ENCODE measurements at regions not wholly inside any gene's neighbourhood (a gene's known extent, or its start where the extent isn't known, plus 50 kb on each side); places are given as distances from the start of the nearest gene placed in this dataset.
A peak's percentile ranks its signal among the peaks of the same experiment; 100 is the strongest.

DNA sequence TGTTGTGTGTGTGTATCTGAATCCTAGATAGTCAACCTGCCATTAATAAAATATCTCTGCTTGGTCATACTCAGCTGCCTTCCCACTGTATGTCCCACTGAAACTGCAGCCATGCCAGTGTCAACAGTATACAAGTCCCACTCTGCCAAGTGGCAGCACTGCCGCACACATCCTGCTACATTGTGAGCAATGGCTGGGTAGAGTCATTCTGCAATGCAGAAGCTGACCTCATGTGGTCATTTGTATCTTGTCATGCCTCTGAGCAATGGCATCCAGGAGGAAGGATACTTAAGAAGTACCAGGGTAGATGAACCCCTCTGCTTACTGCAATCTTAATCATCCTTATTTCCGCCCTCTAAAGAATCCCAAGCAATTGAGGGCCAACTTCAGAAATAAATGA lies 302.2 kb upstream of the DDX18 start:
- Histone ChIP-seq H3K9me3 (ENCODE audit: low read depth, low read length) (no peaks in the 10 kb centered on the region), H4K20me1 (ENCODE audit: insufficient read depth, low read length) (no peaks in the 10 kb centered on the region), H3K4me1 (ENCODE audit: insufficient read depth, low read length) (no peaks in the 10 kb centered on the region), H2AFZ (ENCODE audit: low read length) (no peak overlapping the region), H3K36me3 (ENCODE audit: insufficient read depth, low read length) (no peaks in the 10 kb centered on the region), H3K4me2 (ENCODE audit: insufficient read depth, low read length) (no peak overlapping the region), H3K27me3 (ENCODE audit: insufficient read depth, low read length) (no peaks in the 10 kb centered on the region), H3K79me2 (ENCODE audit: insufficient read depth, low read length) (no peaks in the 10 kb centered on the region), H3K27ac (ENCODE audit: low read depth, low read length) (no peak overlapping the region), H3K4me3 (ENCODE audit: insufficient read depth, low read length) (no peak overlapping the region)
- DNase-seq (ENCODE audit: insufficient read length, low spot score, missing footprints) = no peak
- TF ChIP-seq, protein P1, sequence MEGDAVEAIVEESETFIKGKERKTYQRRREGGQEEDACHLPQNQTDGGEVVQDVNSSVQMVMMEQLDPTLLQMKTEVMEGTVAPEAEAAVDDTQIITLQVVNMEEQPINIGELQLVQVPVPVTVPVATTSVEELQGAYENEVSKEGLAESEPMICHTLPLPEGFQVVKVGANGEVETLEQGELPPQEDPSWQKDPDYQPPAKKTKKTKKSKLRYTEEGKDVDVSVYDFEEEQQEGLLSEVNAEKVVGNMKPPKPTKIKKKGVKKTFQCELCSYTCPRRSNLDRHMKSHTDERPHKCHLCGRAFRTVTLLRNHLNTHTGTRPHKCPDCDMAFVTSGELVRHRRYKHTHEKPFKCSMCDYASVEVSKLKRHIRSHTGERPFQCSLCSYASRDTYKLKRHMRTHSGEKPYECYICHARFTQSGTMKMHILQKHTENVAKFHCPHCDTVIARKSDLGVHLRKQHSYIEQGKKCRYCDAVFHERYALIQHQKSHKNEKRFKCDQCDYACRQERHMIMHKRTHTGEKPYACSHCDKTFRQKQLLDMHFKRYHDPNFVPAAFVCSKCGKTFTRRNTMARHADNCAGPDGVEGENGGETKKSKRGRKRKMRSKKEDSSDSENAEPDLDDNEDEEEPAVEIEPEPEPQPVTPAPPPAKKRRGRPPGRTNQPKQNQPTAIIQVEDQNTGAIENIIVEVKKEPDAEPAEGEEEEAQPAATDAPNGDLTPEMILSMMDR (IDR thresholded peaks at IDR 0.05; ENCODE audit: extremely low read depth, low read depth, low read length) = no peak

DNA sequence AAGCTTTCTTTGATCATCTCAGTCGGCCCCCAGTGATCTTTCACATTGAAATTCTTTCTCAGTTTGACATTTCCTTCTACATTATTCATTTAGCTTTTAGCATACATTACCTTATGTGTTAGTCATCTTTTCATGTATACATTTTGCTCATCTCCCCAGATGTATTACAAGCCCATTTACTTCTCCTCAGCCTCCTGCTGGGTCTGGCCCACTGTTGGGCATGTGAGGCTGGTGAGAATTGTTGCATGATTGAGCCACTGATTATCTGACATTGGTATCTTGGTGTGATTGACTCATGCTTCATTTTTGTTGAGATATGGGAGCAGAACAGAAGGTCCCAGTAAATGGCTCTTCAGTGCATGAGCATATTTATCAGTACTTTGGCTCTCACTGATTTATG lies 300.1 kb upstream of the DDX18 start:
- TF ChIP-seq, protein P1 (IDR thresholded peaks at IDR 0.05; ENCODE audit: extremely low read depth, low read depth, low read length) = no peak
- DNase-seq (ENCODE audit: insufficient read length, low spot score, missing footprints) = peak; percentile 19
- no peaks in the 10 kb centered on the region for H3K79me2 ChIP-seq (ENCODE audit: insufficient read depth, low read length)

DNA sequence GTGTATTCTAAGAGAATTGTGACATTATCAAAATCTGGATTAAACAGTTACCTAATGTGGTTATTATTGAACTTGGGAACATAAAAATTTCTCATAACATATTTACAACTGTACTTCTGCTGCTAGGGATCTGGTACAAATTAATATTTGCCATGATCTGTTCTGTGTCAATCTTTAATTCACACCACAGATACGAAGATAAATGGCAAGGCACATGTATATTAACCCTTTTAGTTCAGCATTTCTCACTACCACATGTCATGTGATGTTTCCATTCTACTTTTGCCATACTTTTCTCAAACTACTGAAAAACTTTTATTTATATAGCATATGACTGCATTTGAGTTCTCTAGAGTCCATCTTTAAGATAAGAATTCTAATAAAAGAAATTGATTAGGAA lies 295.3 kb upstream of the DDX18 start:
- Histone ChIP-seq H3K27ac (ENCODE audit: low read depth, low read length) (no peak overlapping the region), H3K79me2 (ENCODE audit: insufficient read depth, low read length) (no peaks in the 10 kb centered on the region), H3K4me3 (ENCODE audit: insufficient read depth, low read length) (no peak overlapping the region), H3K4me1 (ENCODE audit: insufficient read depth, low read length) (no peaks in the 10 kb centered on the region), H3K36me3 (ENCODE audit: insufficient read depth, low read length) (no peaks in the 10 kb centered on the region), H3K9me3 (ENCODE audit: low read depth, low read length) (no peaks in the 10 kb centered on the region), H3K27me3 (ENCODE audit: insufficient read depth, low read length) (no peaks in the 10 kb centered on the region), H4K20me1 (ENCODE audit: insufficient read depth, low read length) (no peaks in the 10 kb centered on the region), H3K4me2 (ENCODE audit: insufficient read depth, low read length) (no peak overlapping the region), H2AFZ (ENCODE audit: low read length) (no peak overlapping the region)
- TF ChIP-seq, protein P1 (IDR thresholded peaks at IDR 0.05; ENCODE audit: extremely low read depth, low read depth, low read length) = no peak
- DNase-seq (ENCODE audit: insufficient read length, low spot score, missing footprints) = no peak

More for the DNA sequence above, 300.1 kb upstream of the DDX18 start:
- no peaks in the 10 kb centered on the region for H3K27me3 ChIP-seq (ENCODE audit: insufficient read depth, low read length)
- no peaks in the 10 kb centered on the region for H3K36me3 ChIP-seq (ENCODE audit: insufficient read depth, low read length)
- no peak overlapping the region for H3K27ac ChIP-seq (ENCODE audit: low read depth, low read length)
- H3K9me3 ChIP-seq (ENCODE audit: low read depth, low read length) = no peaks in the 10 kb centered on the region
- no peaks in the 10 kb centered on the region for H4K20me1 ChIP-seq (ENCODE audit: insufficient read depth, low read length)
- H2AFZ ChIP-seq (ENCODE audit: low read length) = no peak overlapping the region
- H3K4me3 ChIP-seq (ENCODE audit: insufficient read depth, low read length) = no peak overlapping the region
- H3K4me1 ChIP-seq (ENCODE audit: insufficient read depth, low read length) = no peaks in the 10 kb centered on the region
- H3K4me2 ChIP-seq (ENCODE audit: insufficient read depth, low read length) = no peak overlapping the region

DNA sequence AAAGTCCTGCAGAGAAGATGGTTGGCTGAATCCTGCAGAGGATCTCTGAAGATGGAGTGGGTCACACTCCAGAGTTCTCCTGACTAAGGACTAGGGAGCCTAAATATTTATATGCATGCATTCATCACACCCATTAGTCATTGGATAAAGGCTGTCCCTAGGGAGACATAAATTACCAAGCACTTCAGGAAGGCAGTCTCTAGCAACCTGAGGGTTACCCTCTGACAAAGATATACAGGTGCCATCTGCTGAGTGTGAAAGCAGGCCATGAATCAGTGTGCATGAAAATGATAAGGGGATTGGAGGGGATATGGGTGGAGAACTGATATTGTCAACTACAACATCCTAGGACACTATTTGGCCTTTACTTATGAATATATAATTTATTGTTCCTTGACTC lies 294.8 kb upstream of the DDX18 start:
- Histone ChIP-seq H3K27ac (ENCODE audit: low read depth, low read length) (no peak overlapping the region), H3K4me2 (ENCODE audit: insufficient read depth, low read length) (no peak overlapping the region), H3K36me3 (ENCODE audit: insufficient read depth, low read length) (no peaks in the 10 kb centered on the region), H4K20me1 (ENCODE audit: insufficient read depth, low read length) (no peaks in the 10 kb centered on the region), H3K4me1 (ENCODE audit: insufficient read depth, low read length) (no peaks in the 10 kb centered on the region), H3K4me3 (ENCODE audit: insufficient read depth, low read length) (no peak overlapping the region), H3K79me2 (ENCODE audit: insufficient read depth, low read length) (no peaks in the 10 kb centered on the region), H3K9me3 (ENCODE audit: low read depth, low read length) (no peaks in the 10 kb centered on the region), H2AFZ (ENCODE audit: low read length) (no peak overlapping the region), H3K27me3 (ENCODE audit: insufficient read depth, low read length) (no peaks in the 10 kb centered on the region)
- TF ChIP-seq, protein P1 (IDR thresholded peaks at IDR 0.05; ENCODE audit: extremely low read depth, low read depth, low read length) = no peak
- DNase-seq (ENCODE audit: insufficient read length, low spot score, missing footprints) = no peak

All from osteoblast (primary cell).